Non-pigmented ciliary epithelial cell (primary cell): ENCODE measurements at regions not wholly inside any gene's neighbourhood (a gene's known extent, or its start where the extent isn't known, plus 50 kb on each side); places are given as distances from the start of the nearest gene placed in this dataset.

Experiments used
- DNase-seq: peaks from one replicate; pipeline ENCODE4 v3.0.0-alpha.2; 2010; ENCODE audit warnings: low read depth

GRCh38 chr22:27621486-27622070, 180.0 kb downstream of the MN1 start:
- DNase-seq = no peak

DNA sequence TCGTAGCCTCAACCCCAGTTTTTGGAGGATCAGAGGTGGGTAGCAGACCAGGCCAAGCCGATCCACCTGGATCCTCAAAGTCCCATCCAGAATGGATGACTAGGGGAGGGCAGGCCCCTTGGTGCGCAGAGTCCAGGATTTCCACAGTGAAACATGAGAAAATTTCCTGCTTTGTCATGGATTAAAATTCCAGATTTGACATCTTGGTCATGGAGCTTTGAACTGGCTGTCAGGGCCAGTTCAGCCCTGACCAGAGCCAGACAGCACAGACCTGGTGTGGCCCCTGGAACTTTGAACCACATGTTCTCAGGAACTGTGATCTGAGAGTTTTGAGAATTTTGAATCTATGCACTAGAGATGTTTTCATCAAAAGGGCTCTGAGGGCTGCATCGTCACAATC, 177.5 kb downstream of the MN1 start:
- DNase-seq = no peak

- DNase-seq = peak; percentile 1
Observed at GRCh38 chr22:27624705-27625104, 176.9 kb downstream of the MN1 start.

- no peak for DNase-seq
Observed at GRCh38 chr22:27625769-27626674, 175.5 kb downstream of the MN1 start.

DNA sequence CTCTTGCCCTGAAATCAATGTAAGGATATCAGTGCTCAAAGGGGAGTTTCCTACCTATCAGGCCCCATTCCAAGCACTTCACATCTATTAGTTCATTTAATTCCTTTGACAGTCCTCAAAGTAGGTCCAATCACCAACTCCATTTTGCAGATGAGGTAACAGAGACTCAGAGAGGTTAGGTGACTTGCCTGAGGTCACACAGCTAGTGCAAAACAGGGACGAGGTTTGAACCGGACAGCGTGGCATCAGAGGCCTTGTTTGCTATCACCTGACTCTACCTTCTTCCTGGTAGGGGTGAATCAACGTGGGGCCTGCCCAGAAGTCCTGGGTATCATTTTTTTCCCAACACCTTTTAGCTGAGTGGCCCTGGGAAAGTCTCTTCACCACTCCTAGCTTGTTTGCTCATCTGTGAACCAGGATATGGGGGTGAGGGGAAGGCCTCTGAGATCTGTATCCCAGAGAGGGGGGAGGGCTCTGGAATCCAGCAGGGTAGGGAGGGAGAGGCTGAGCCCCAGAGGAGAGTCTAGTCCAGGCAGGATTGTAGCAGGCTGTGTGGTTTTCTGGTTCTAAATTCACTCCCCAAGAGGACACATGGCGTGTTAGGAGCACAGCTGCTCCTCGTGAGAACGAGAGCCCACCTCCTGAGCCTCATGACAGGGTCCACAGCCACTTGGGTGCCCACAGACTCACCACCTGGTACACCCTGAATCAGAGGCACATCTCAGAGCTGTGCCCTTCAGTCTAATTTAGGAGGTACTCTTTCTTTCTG, 174.7 kb downstream of the MN1 start:
- DNase-seq = no peak

- no peak for DNase-seq
Observed at GRCh38 chr22:27627444-27627833, 174.1 kb downstream of the MN1 start.

GRCh38 chr22:27627901-27628300, 173.7 kb downstream of the MN1 start:
- DNase-seq = no peak

DNA sequence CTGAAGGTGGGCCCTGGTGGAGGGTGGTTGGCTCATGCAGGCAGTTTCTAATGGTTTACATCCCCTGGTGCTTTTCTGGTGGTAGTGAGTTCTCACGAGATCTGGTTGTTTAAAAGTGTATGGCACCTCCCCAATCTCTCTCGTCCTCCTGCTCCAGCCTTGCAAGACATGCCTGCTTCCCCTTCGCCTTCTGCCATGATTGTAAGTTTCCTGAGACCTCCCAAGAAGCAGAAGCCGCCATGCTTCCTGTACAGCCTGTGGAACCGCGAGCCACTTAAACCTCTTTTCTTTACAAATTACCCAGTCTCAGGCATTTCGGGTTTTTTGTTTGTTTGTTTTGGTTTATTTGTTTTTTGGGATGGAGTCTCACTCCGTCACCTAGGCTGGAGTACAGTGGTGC, 173.2 kb downstream of the MN1 start:
- no peak for DNase-seq

GRCh38 chr22:27628891-27629631, 172.5 kb downstream of the MN1 start:
- DNase-seq = no peak

- DNase-seq = no peak
Observed at GRCh38 chr22:27629908-27630673, 171.5 kb downstream of the MN1 start.

GRCh38 chr22:27630754-27631153, 170.8 kb downstream of the MN1 start:
- DNase-seq = no peak

GRCh38 chr22:27631641-27632040, 169.9 kb downstream of the MN1 start:
- DNase-seq = no peak

DNA sequence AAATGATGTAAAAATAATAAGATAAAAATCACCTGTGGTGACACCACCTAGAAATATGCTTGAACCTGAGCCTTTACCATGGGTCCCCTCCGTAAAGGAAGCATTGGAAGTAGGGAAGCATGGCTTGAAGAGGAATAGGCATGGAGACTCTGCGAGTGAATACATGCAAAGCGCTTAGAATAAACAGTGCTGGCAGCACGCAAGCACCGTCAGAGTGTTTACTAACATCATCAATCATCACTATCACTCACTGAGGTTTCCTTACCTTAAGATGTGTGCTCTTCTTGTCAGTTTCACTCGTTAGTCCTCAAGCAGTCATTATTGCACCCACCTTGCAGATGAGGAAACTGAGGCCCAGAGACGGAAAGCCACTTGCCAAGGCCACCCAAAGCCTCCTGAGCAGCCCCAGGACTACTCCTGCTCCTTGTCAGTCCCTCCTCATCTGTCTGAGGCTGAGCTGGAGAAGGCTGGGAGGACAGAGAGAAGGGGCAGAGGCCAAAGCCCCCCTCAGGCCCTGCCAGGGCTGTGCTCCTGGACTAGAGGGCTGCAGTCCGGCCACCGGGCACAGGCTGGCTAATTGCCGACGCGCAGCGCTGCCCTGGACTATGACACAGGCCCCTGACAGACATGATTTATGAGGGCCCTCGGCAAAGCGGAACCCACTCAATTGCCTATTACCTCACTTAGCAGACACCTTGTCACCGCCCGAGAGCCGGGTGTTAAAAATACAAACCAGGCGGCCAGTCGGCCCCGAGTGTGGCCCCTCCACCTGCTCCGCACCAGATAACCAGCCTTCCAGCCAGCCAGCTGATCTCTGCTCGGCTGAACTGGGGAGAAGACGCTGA, 168.9 kb downstream of the MN1 start:
- no peak for DNase-seq

DNA sequence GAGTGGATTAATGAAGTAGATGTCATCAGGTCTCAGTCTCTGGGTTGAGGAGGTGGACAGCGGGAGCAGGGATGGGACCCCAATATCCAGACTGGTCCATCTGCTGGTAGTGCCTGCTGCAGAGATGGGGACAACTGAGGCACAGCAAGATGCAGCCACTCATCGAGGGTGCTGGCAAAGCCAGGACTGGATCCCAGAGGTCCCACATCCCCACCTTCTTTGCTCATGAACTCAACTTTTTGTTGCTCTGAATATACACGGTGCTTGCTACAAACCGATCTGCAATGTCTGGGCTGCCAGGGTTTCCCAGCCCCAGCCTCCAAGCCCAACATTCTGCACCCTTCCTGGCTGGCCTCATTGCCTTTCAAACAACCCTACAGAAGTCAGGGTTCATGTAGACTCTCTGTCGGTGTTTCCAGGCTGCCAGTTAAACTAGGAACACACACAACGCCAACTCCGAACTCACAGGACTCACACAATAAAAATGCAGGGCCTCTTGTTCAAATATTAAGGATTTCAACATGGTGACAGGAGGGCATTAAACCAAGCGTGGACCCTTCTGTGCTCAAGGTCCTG, 168.2 kb downstream of the MN1 start:
- DNase-seq = no peak

- no peak for DNase-seq
Observed at GRCh38 chr22:27634043-27634740, 167.4 kb downstream of the MN1 start.

- no peak for DNase-seq
Observed at GRCh38 chr22:27635435-27635834, 166.1 kb downstream of the MN1 start.

DNA sequence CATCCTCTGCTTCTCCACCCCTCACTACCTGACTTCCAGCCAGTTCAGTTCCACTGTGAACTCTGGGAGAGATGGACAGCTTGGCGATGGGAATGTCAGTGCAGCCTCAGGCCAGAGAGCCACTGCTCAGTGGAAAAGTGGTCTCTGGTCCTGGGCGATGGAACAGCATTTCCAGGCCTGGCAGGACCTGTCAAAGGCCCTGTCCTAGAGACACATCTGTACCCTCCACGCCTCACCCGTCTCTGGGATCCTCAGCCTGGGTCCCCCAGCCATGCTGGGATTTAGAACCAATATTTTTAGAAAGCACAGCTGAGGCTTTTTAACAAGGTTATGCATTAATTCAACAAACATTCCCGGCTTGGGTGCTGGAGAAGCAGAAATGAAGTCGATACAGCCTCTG, 165.7 kb downstream of the MN1 start:
- no peak for DNase-seq

- no peak for DNase-seq
Observed at GRCh38 chr22:27636716-27637508, 164.6 kb downstream of the MN1 start.

DNA sequence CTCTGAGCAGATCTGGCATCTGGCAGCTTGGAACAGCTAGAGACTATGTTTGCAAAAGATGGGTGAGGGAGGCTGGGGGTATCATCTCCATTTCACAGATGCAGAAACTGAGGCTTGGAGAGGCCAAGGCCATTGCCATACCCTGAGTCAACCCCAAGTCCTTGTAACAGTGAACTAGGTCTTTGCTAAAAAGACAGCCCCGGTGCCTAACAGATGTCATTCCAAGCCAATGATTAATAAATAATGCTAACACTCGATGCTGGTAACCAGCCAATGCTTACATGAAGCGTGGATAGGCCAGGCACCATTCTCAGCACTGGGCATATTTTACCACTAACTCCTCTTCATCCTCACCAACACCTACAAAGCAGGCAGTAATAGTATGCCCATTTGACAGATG, 164.0 kb downstream of the MN1 start:
- DNase-seq = peak; percentile 6
